ENCODE measurements at regions not wholly inside any gene's neighbourhood (a gene's known extent, or its start where the extent isn't known, plus 50 kb on each side); places are given as distances from the start of the nearest gene placed in this dataset.

GRCh38 chr5:123964884-123965283 is 452.9 kb downstream of the CSNK1G3 start:
- TF ChIP-seq FOS (IDR thresholded peaks at IDR 0.05; ENCODE audit: borderline replicate concordance, insufficient read depth, low read length) (no peak), CTCF (IDR thresholded peaks at IDR 0.05; ENCODE audit: extremely low read depth in 1 of 2, insufficient read depth in 1 of 2, low read depth in 1 of 2, low read length in 2 of 2) (no peak), POLR2AphosphoS5 (IDR thresholded peaks at IDR 0.05; ENCODE audit: insufficient read depth, low read depth, low read length) (no peak), MYC (IDR thresholded peaks at IDR 0.05; ENCODE audit: low read depth, low read length) (no peak), EZH2 (IDR thresholded peaks at IDR 0.05; ENCODE audit: borderline replicate concordance, low read depth, low read length, severe bottlenecking) (no peak), POLR2A (IDR thresholded peaks at IDR 0.05; ENCODE audit: low read depth, low read length) (no peak), JUN (IDR thresholded peaks at IDR 0.05; ENCODE audit: borderline replicate concordance, insufficient read depth, insufficient read length, low read depth) (no peak)
- TF ChIP-seq, protein P1, sequence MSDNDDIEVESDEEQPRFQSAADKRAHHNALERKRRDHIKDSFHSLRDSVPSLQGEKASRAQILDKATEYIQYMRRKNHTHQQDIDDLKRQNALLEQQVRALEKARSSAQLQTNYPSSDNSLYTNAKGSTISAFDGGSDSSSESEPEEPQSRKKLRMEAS (IDR thresholded peaks at IDR 0.05; ENCODE audit: insufficient read depth, insufficient read length): no peak

Measured in endothelial cell of umbilical vein (primary cell).